Uterus (tissue), 3 donors: ENCODE measurements at regions not wholly inside any gene's neighbourhood (a gene's known extent, or its start where the extent isn't known, plus 50 kb on each side); places are given as distances from the start of the nearest gene placed in this dataset.

Source experiments
- DNase-seq, 2 donors: peaks; one replicate each; pipeline ENCODE4 v3.0.0-alpha.2; 2019 to 2020
- H3K27ac ChIP-seq, 2 donors: fragments of 200-600 bp; sonication (generic); 1 replicate in 1 of 2; 2 replicates in 1 of 2; pipeline ENCODE4 v1.5.1; 2016 to 2018
- H3K27me3 ChIP-seq, 2 donors: fragments of 200-600 bp; sonication (generic); one replicate each; pipeline ENCODE4 v1.5.1; 2018 to 2019; ENCODE audit warnings: control low read depth in 1 of 2
- H3K36me3 ChIP-seq, 2 donors: fragments of 200-600 bp; sonication (generic); one replicate each; pipeline ENCODE4 v1.5.1; 2019; ENCODE audit warnings: control low read depth in 1 of 2
- H3K4me1 ChIP-seq, 2 donors: fragments of 200-600 bp; sonication (generic); one replicate each; pipeline ENCODE4 v1.5.1; 2018 to 2019; ENCODE audit warnings: control low read depth in 1 of 2
- H3K4me3 ChIP-seq, 2 donors: fragments of 200-600 bp; sonication (generic); 1 replicate in 1 of 2; 2 replicates in 1 of 2; pipeline ENCODE4 v1.5.1; 2018 to 2019; ENCODE audit warnings: mild to moderate bottlenecking in 1 of 2
- H3K9me3 ChIP-seq, 2 donors: fragments of 200-600 bp; sonication (generic); one replicate each; pipeline ENCODE4 v1.5.1; 2019; ENCODE audit warnings: control low read depth in 1 of 2
- POLR2A ChIP-seq, 2 donors: fragments of 450-650 bp; IDR thresholded peaks; one replicate each; pipeline ENCODE4 v1.6.1; 2016; ENCODE audit warnings: antibody characterized with exemption in 2 of 2, mild to moderate bottlenecking in 1 of 2, moderate library complexity in 1 of 2
- intact Hi-C: fragments of 100-400 bp; cut with DNase I; formaldehyde crosslinking; loops from one replicate; pipeline ENCODE4 v1.15.1; 2023; ENCODE audit warnings: low total_unique reads
- TF ChIP-seq, protein P1 (sequence below), 4 experiments: fragments of 200-600 bp in 2 of 4; fragments of 450-650 bp in 2 of 4; sonication (generic) in 2 of 4; IDR thresholded peaks; one replicate each; pipeline ENCODE4 v1.5.1; 2016 to 2019; ENCODE audit warnings: antibody characterized with exemption in 4 of 4, mild to moderate bottlenecking in 2 of 4, moderate library complexity in 1 of 4
- donor health status: DM: yes; HTN: yes; CAD: no.

DNA sequence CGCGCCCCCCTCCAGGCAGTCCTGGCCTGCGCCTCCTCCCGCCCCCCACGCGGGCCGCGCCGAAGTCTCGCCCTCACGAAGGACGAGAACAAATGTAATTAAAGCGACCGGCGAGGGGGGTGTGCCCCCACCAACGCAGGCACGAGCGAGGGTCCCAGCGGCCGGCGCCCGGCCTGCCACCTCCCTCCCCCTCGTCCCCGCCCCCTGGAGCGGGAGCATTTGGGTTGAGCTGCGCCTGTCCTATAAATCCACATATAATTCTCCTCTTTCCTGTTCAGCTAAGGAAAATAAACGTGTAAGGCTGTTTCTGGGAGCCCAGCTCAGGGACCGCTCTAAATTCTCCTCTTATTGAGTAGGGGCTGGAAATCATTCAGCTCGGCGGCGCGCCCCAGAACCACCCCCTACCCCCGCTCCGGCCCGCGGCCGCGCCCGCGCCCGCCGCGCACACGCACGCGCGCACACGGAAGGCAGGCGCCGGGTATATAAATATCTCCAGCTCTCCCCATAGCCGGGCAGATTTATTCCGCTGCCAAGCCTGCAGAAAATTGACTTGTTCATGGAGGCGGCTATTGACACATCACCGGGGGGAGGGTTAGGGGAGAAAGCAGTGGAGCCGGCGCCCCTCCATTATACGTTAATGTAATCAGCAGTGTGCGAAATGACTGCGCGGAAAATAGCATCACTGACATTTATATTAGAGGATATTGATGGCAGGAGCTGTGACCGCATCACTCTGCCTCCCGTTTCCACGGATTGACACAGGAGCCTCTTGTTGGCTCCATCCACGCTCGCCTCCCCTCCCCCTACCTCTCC is 61.6 kb upstream of the BTRC start:
- peak overlapping the region; percentile 39 to 49 for H3K4me3 ChIP-seq
- H3K4me1 ChIP-seq, result peaks cover 0 to 12% of the 10 kb centered on the region in 2 donors
- no peak overlapping the region for H3K27ac ChIP-seq
- peaks cover 6 to 14% of the 10 kb centered on the region in 2 donors for H3K27me3 ChIP-seq
- no peak for DNase-seq
- no peak for TF ChIP-seq POLR2A (IDR thresholded peaks at IDR 0.05)
- TF ChIP-seq, protein P1, sequence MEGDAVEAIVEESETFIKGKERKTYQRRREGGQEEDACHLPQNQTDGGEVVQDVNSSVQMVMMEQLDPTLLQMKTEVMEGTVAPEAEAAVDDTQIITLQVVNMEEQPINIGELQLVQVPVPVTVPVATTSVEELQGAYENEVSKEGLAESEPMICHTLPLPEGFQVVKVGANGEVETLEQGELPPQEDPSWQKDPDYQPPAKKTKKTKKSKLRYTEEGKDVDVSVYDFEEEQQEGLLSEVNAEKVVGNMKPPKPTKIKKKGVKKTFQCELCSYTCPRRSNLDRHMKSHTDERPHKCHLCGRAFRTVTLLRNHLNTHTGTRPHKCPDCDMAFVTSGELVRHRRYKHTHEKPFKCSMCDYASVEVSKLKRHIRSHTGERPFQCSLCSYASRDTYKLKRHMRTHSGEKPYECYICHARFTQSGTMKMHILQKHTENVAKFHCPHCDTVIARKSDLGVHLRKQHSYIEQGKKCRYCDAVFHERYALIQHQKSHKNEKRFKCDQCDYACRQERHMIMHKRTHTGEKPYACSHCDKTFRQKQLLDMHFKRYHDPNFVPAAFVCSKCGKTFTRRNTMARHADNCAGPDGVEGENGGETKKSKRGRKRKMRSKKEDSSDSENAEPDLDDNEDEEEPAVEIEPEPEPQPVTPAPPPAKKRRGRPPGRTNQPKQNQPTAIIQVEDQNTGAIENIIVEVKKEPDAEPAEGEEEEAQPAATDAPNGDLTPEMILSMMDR (IDR thresholded peaks at IDR 0.05), result no peak
- intact Hi-C loops, result no loop called here
- H3K9me3 ChIP-seq, result no peaks in the 10 kb centered on the region
- H3K36me3 ChIP-seq, result no peaks in the 10 kb centered on the region

DNA sequence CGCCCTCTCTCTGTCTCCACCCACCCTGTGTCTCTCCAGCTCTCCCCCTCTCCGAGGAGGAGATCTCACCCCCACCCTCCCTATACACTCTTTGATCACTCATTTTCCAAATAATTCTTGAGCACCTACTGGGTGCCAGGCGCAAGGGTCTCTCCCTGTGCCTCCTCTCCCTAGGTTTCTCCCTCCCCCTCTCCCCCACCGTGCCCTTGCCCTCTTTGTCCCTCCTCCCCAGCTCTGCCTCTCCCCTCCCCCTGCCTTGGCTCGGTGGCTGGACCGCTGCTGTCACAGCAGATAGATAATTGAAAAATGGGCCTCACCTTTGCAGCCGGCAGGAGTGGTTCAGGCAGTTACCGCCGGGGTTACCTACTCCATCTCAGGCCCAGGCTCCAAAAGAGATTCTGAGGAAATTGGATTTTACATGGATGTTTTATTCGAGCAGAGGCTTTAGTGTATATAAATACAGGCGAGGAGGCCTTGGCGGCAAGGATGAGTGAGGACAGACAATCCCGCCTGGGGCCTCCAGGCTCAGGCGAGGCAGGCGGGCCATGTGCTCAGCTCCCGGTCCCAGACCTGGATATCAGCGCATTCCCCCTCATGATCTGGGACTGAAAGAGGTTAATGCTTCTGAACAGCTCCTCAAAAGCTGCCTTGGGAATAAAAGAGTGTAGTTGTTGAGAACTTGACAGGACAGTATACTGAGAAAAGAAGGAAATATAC is 60.8 kb upstream of the BTRC start:
- no peak for DNase-seq
- Histone ChIP-seq H3K27me3 (peaks cover 6 to 9% of the 10 kb centered on the region in 2 donors), H3K9me3 (no peaks in the 10 kb centered on the region), H3K36me3 (no peaks in the 10 kb centered on the region), H3K4me1 (peaks cover 0 to 12% of the 10 kb centered on the region in 2 donors), H3K4me3 (no peak overlapping the region), H3K27ac (no peak overlapping the region)
- intact Hi-C loops, result no loop called here
- TF ChIP-seq, protein P1 (IDR thresholded peaks at IDR 0.05), result no peak
- TF ChIP-seq POLR2A (IDR thresholded peaks at IDR 0.05), result no peak

GRCh38 chr10:101294109-101294508 is 59.9 kb upstream of the BTRC start:
- Histone ChIP-seq H3K27ac (no peak overlapping the region), H3K4me1 (peaks cover 0 to 12% of the 10 kb centered on the region in 2 donors), H3K36me3 (no peaks in the 10 kb centered on the region), H3K9me3 (no peaks in the 10 kb centered on the region), H3K4me3 (no peak overlapping the region), H3K27me3 (peaks cover 5 to 6% of the 10 kb centered on the region in 2 donors)
- intact Hi-C loops, result no loop called here
- TF ChIP-seq POLR2A (IDR thresholded peaks at IDR 0.05), result no peak
- TF ChIP-seq, protein P1 (IDR thresholded peaks at IDR 0.05), result no peak
- no peak for DNase-seq

DNA sequence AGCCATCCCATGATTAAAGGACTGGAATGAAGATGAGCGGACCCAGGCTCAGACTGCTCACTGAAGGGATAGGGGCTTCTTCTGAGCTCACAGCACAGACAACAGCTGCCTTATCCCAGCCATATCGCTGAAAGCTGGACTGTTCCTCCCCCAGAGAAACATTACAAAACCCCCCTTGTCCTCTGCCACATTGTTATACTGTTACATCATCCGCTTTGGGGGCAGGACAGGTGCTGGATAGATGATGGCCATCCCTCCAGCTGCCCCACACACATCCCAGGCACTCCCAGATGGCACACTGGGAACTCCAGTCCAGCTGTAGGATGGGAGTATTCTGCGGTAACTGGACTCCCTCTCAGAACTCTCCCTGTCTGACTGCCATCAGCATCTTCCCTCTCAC is 58.7 kb upstream of the BTRC start:
- H3K27ac ChIP-seq, result no peak overlapping the region
- H3K4me1 ChIP-seq, result peaks cover 0 to 12% of the 10 kb centered on the region in 2 donors
- no peak overlapping the region for H3K4me3 ChIP-seq
- no peak for DNase-seq
- no peaks in the 10 kb centered on the region for H3K36me3 ChIP-seq
- no peaks in the 10 kb centered on the region for H3K9me3 ChIP-seq
- H3K27me3 ChIP-seq, result peaks cover 5 to 6% of the 10 kb centered on the region in 2 donors
- intact Hi-C loops, result no loop called here
- TF ChIP-seq POLR2A (IDR thresholded peaks at IDR 0.05), result no peak
- TF ChIP-seq, protein P1 (IDR thresholded peaks at IDR 0.05), result no peak

- no peak overlapping the region for H3K4me3 ChIP-seq
- H3K4me1 ChIP-seq, result no peaks in the 10 kb centered on the region
- intact Hi-C loops, result no loop called here
- no peak for TF ChIP-seq POLR2A (IDR thresholded peaks at IDR 0.05)
- TF ChIP-seq, protein P1 (IDR thresholded peaks at IDR 0.05), result peak; percentile 37 to 78 (median 46)
- H3K27ac ChIP-seq, result no peak overlapping the region
- H3K27me3 ChIP-seq, result no peaks in the 10 kb centered on the region
- no peaks in the 10 kb centered on the region for H3K36me3 ChIP-seq
- DNase-seq, result peak; percentile 26 to 38
- H3K9me3 ChIP-seq, result no peaks in the 10 kb centered on the region
These were observed 56.0 kb upstream of the BTRC start for GRCh38 chr10:101297901-101298486.
